Gastroesophageal sphincter (tissue), 4 donors: ENCODE measurements at regions not wholly inside any gene's neighbourhood (a gene's known extent, or its start where the extent isn't known, plus 50 kb on each side); places are given as distances from the start of the nearest gene placed in this dataset.

ENCODE experiments used
- ATAC-seq: fragments of 150-250 bp; one replicate; pipeline ENCODE4 v1.9.1; 2016; ENCODE audit warnings: mild to moderate bottlenecking, moderate library complexity
- H3K27ac ChIP-seq, 4 donors: fragments of 200-600 bp; sonication (generic) in 3 of 4; 1 replicate in 3 of 4; 2 replicates in 1 of 4; pipeline ENCODE4 v1.5.1; 2016 to 2019
- H3K27me3 ChIP-seq: fragments of 200-600 bp; sonication (generic); one replicate; pipeline ENCODE4 v1.5.1; 2019
- H3K36me3 ChIP-seq, 2 donors: fragments of 200-600 bp; sonication (generic); one replicate each; pipeline ENCODE4 v1.5.1; 2019; ENCODE audit warnings: control low read depth in 1 of 2
- H3K4me1 ChIP-seq, 3 donors: fragments of 200-600 bp; sonication (generic); 1 replicate in 2 of 3; 2 replicates in 1 of 3; pipeline ENCODE4 v1.5.1; 2016 to 2019; ENCODE audit warnings: control low read depth in 2 of 3
- H3K4me3 ChIP-seq, 2 donors: fragments of 200-600 bp; sonication (generic); one replicate each; pipeline ENCODE4 v1.5.1; 2019; ENCODE audit warnings: mild to moderate bottlenecking in 1 of 2, moderate library complexity in 1 of 2
- H3K9me3 ChIP-seq, 3 donors: fragments of 200-600 bp; sonication (generic); one replicate each; pipeline ENCODE4 v1.5.1; 2017 to 2019; ENCODE audit warnings: control low read depth in 2 of 3
- CTCF ChIP-seq, 4 experiments: fragments of 200-600 bp in 2 of 4; fragments of 450-650 bp in 2 of 4; sonication (generic) in 1 of 4; IDR thresholded peaks; one replicate each; pipeline ENCODE4 v1.5.1; 2017 to 2019; ENCODE audit warnings: antibody characterized with exemption in 4 of 4, mild to moderate bottlenecking in 2 of 4, moderate library complexity in 2 of 4
- EP300 ChIP-seq: sonication (generic); formaldehyde crosslinking; IDR thresholded peaks from one replicate; pipeline ENCODE4 v1.6.1; 2017; ENCODE audit warnings: antibody characterized with exemption, mild to moderate bottlenecking
- POLR2A ChIP-seq, 2 donors: fragments of 450-650 bp; IDR thresholded peaks; one replicate each; pipeline ENCODE4 v1.6.1; 2017; ENCODE audit warnings: antibody characterized with exemption in 2 of 2, mild to moderate bottlenecking in 2 of 2, moderate library complexity in 1 of 2
- POLR2AphosphoS5 ChIP-seq: sonication (generic); formaldehyde crosslinking; IDR thresholded peaks from one replicate; pipeline ENCODE4 v1.6.1; 2017; ENCODE audit warnings: antibody characterized with exemption
- WGBS, 2 donors: methylation state at CpG; one replicate each; pipeline ENCODE4 v1.1.5; 2018; ENCODE audit warnings: low coverage in 1 of 2; 5-methylcytosine and 5-hydroxymethylcytosine counted together

GRCh38 chr11:26234451-26234850, 97.5 kb upstream of the ANO3 start:
- 90 to 100% methylated on average over 1 of the region's 1 CpG for WGBS, 2 donors
- Histone ChIP-seq H3K4me1 (no peaks in the 10 kb centered on the region), H3K9me3 (no peaks in the 10 kb centered on the region), H3K4me3 (no peak overlapping the region), H3K27me3 (no peaks in the 10 kb centered on the region), H3K27ac (no peak overlapping the region), H3K36me3 (no peaks in the 10 kb centered on the region)
- ATAC-seq: no peak
- no peak for TF ChIP-seq CTCF (IDR thresholded peaks at IDR 0.05)
- TF ChIP-seq EP300: no peak
- no peak for TF ChIP-seq POLR2A (IDR thresholded peaks at IDR 0.05)
- no peak for TF ChIP-seq POLR2AphosphoS5

- Histone ChIP-seq H3K9me3 (no peaks in the 10 kb centered on the region), H3K36me3 (no peaks in the 10 kb centered on the region), H3K4me1 (peaks cover 0 to 8% (median 5%) of the 10 kb centered on the region in 3 donors), H3K27ac (peak overlapping the region in 3 of 4 donors; percentile 42 to 62 (median 52)), H3K4me3 (no peak overlapping the region), H3K27me3 (no peaks in the 10 kb centered on the region)
- ATAC-seq: no peak
- no peak for TF ChIP-seq CTCF (IDR thresholded peaks at IDR 0.05)
- TF ChIP-seq POLR2AphosphoS5: no peak
- no peak for TF ChIP-seq EP300
Observed at GRCh38 chr11:26243426-26243825, 88.5 kb upstream of the ANO3 start.

GRCh38 chr11:26244207-26244606, 87.7 kb upstream of the ANO3 start:
- peak; percentile 76 for ATAC-seq
- 9 to 25% methylated on average over 2 of the region's 2 CpGs for WGBS, 2 donors
- peak overlapping the region; percentile 34 to 52 (median 38) for H3K27ac ChIP-seq

GRCh38 chr11:26245046-26245445, 86.9 kb upstream of the ANO3 start:
- Histone ChIP-seq H3K36me3 (no peaks in the 10 kb centered on the region), H3K4me3 (no peak overlapping the region), H3K9me3 (no peaks in the 10 kb centered on the region), H3K27ac (no peak overlapping the region), H3K4me1 (peaks cover 0 to 8% (median 5%) of the 10 kb centered on the region in 3 donors), H3K27me3 (no peaks in the 10 kb centered on the region)
- TF ChIP-seq POLR2A (IDR thresholded peaks at IDR 0.05) (no peak), POLR2AphosphoS5 (no peak), EP300 (no peak), CTCF (IDR thresholded peaks at IDR 0.05) (no peak)
- ATAC-seq: no peak
- 100% methylated on average over 1 of the region's 1 CpG; no CpG with 5 or more reads in 1 of the 2 donors for whole genome bisulfite sequencing, 2 donors

More at GRCh38 chr11:26244207-26244606, 87.7 kb upstream of the ANO3 start:
- TF ChIP-seq CTCF (IDR thresholded peaks at IDR 0.05) (no peak), POLR2A (IDR thresholded peaks at IDR 0.05) (no peak), EP300 (no peak), POLR2AphosphoS5 (no peak)
- no peaks in the 10 kb centered on the region for H3K36me3 ChIP-seq
- H3K4me1 ChIP-seq: peaks cover 0 to 8% (median 5%) of the 10 kb centered on the region in 3 donors
- no peaks in the 10 kb centered on the region for H3K9me3 ChIP-seq
- no peak overlapping the region for H3K4me3 ChIP-seq
- no peaks in the 10 kb centered on the region for H3K27me3 ChIP-seq

GRCh38 chr11:26247340-26247739, 84.6 kb upstream of the ANO3 start:
- no peak for TF ChIP-seq EP300
- no peak for ATAC-seq

More at GRCh38 chr11:26247340-26247739, 84.6 kb upstream of the ANO3 start:
- Histone ChIP-seq H3K4me3 (no peak overlapping the region), H3K9me3 (no peaks in the 10 kb centered on the region), H3K36me3 (no peaks in the 10 kb centered on the region), H3K27ac (no peak overlapping the region), H3K4me1 (peaks cover 0 to 8% (median 5%) of the 10 kb centered on the region in 3 donors), H3K27me3 (no peaks in the 10 kb centered on the region)
